MCF 10A (cell line): ENCODE measurements at regions not wholly inside any gene's neighbourhood (a gene's known extent, or its start where the extent isn't known, plus 50 kb on each side); places are given as distances from the start of the nearest gene placed in this dataset.

Source experiments
- BruUV-seq: library from RNA; stranded (reverse); fragments of 400-500 nt; replicated peaks from 2 replicates; lab custom pipeline; 2021; lab: Mats Ljungman, UMichigan
- CTCF ChIA-PET: fragments of 300-600 bp; sonication (Branson Sonifier 250); formaldehyde crosslinking; extraction: SDS; loops from one replicate; lab custom pipeline; 2021; ENCODE audit warnings: antibody characterized with exemption, inconsistent platforms; lab: Yijun Ruan, JAX
- POLR2A ChIA-PET: fragments of 300-600, 350-650 bp; sonication (Branson Sonifier 250); formaldehyde crosslinking; extraction: SDS; loops from one replicate; lab custom pipeline; 2020; ENCODE audit warnings: antibody characterized with exemption, inconsistent platforms; lab: Yijun Ruan, JAX
- DNase-seq: peaks from one replicate; pipeline ENCODE4 v3.0.0-alpha.2; 2018; ENCODE audit not compliant: unreplicated experiment
- H3K27ac Mint-ChIP-seq: one replicate; pipeline ENCODE4 v1.8.0; 2022; ENCODE audit warnings: mild to moderate bottlenecking, low read depth, mixed read lengths; ENCODE audit not compliant: unreplicated experiment
- H3K27me3 Mint-ChIP-seq: one replicate; pipeline ENCODE4 v1.8.0; 2022; ENCODE audit warnings: mixed read lengths; ENCODE audit not compliant: insufficient read depth, unreplicated experiment
- H3K36me3 Mint-ChIP-seq: one replicate; pipeline ENCODE4 v1.8.0; 2022; ENCODE audit warnings: mild to moderate bottlenecking, moderate library complexity, mixed read lengths; ENCODE audit not compliant: insufficient read depth, unreplicated experiment
- H3K4me1 Mint-ChIP-seq: one replicate; pipeline ENCODE4 v1.8.0; 2022; ENCODE audit warnings: mixed read lengths; ENCODE audit not compliant: insufficient read depth, unreplicated experiment
- H3K4me3 Mint-ChIP-seq: one replicate; pipeline ENCODE4 v1.8.0; 2022; ENCODE audit warnings: mild to moderate bottlenecking, moderate library complexity, mixed read lengths; ENCODE audit not compliant: unreplicated experiment
- H3K9me3 Mint-ChIP-seq: one replicate; pipeline ENCODE4 v1.8.0; 2022; ENCODE audit warnings: mixed read lengths; ENCODE audit not compliant: unreplicated experiment
- intact Hi-C: fragments of 100-400 bp; cut with micrococcal nuclease; formaldehyde crosslinking; loops from 2 replicates; pipeline ENCODE4 v1.14.1; 2022
- TF ChIP-seq, protein P1 (sequence below): fragments of 200-600 bp; IDR thresholded peaks from one replicate; pipeline ENCODE4 v1.8.0; 2022; ENCODE audit warnings: antibody characterized with exemption, mild to moderate bottlenecking; ENCODE audit not compliant: unreplicated experiment

DNA sequence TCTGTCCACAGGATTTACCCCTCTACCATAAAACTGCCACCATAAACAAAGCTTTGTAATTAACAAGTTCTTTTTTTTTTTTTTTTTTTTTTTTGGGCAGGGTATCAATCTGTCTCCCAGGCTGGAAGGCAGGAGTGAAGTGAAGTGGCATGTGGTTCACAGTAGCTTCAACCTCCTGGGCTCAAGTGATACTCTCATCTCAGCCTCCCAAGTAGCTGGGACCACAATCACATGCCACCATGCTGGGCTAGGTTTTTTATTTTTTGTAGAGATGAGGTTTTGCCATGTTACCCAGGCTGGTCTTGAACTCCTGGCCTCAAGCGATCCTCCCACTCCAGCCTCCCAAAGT, 61.1 kb upstream of the NUDT4 start:
- intact Hi-C loops, result no loop called here
- POLR2A ChIA-PET, result no interaction called here

DNA sequence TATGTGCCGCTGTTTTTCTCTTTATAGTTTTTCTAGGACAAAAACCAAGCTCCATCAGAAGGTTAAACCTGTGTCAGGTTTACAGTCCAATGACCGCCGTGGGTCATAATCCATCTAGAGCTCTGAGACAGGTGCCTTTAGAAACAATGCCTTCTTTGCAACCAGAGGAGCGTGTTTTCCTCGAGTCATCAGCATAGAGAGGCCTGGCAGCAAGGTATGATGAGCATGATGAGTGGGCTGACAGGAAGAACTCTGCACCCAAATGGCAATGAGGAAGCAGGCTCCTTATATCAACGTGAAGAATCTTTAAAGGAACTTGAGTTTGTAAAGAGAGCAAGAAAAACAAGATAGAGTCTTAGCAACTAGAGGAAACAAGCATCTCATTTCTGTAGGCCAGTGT, 60.5 kb upstream of the NUDT4 start:
- ChIA-PET POLR2A (interaction anchor here (1.1 kb wide), 1 partner anchor 11 kb away, joined by 3 read pairs; no protein-coding TSS in a partner anchor), CTCF (interaction anchor here (1.1 kb wide), 1 partner anchor 19 kb away, joined by 3 read pairs; no protein-coding TSS in a partner anchor)
- Mint-ChIP-seq H3K36me3 (peaks cover 6% of the 10 kb centered on the region), H3K9me3 (no peaks in the 10 kb centered on the region), H3K27me3 (no peaks in the 10 kb centered on the region), H3K4me1 (no peaks in the 10 kb centered on the region), H3K4me3 (no peak overlapping the region), H3K27ac (no peak overlapping the region)
- BruUV-seq, result no TSS peak
- TF ChIP-seq, protein P1, sequence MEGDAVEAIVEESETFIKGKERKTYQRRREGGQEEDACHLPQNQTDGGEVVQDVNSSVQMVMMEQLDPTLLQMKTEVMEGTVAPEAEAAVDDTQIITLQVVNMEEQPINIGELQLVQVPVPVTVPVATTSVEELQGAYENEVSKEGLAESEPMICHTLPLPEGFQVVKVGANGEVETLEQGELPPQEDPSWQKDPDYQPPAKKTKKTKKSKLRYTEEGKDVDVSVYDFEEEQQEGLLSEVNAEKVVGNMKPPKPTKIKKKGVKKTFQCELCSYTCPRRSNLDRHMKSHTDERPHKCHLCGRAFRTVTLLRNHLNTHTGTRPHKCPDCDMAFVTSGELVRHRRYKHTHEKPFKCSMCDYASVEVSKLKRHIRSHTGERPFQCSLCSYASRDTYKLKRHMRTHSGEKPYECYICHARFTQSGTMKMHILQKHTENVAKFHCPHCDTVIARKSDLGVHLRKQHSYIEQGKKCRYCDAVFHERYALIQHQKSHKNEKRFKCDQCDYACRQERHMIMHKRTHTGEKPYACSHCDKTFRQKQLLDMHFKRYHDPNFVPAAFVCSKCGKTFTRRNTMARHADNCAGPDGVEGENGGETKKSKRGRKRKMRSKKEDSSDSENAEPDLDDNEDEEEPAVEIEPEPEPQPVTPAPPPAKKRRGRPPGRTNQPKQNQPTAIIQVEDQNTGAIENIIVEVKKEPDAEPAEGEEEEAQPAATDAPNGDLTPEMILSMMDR, result no peak
- no peak for DNase-seq
- intact Hi-C loops, result no loop called here

More for the DNA sequence above, 61.1 kb upstream of the NUDT4 start:
- Mint-ChIP-seq H3K27ac (no peak overlapping the region), H3K9me3 (no peaks in the 10 kb centered on the region), H3K27me3 (no peaks in the 10 kb centered on the region), H3K4me3 (no peak overlapping the region), H3K4me1 (no peaks in the 10 kb centered on the region), H3K36me3 (peaks cover 6% of the 10 kb centered on the region)
- no TSS peak for BruUV-seq
- DNase-seq, result no peak
- CTCF ChIA-PET, result interaction anchor here (0.6 to 1.0 kb wide), 2 partner anchors 9 to 24 kb away, joined by 3 read pairs; no protein-coding TSS in a partner anchor
- TF ChIP-seq, protein P1, result no peak

DNA sequence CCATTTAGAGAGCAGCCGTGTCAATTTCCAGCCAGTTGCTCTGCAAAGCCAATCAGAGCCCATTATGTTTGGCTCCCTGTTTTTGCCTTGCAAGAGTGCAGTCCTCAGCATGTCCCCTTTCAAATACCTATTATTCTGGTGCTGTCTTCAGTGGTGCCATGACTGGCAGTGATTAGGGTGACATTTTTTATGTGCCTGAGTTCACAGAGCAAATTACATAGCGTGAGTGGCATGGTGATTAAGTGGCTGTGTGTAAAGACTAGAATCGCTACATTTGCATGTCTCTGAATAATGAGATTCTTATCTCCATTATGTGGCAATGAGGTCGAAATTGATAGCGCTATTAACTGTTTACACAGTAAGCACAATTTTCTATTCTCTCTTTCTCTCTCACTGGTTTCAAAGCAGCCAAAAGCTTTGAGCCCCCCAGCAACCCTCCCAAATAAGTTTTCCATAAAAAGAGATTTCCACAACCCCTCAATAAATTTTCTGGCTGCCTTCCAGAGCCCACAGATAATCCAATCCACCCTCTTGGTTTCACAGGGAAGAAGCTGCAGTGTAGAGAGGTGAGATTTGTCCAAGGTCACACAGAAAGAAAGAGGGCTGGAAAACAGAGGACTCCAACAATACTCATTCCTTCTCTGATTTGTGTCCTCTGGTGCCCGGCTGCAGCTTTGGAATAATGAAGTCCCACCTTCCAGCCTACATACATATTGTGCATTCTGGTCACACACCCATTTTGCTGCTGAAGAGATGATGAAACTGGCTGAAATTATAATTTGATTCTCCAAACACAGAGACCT, 58.8 kb upstream of the NUDT4 start:
- CTCF ChIA-PET, result interaction anchor here (0.6 to 0.7 kb wide), 2 partner anchors 26 to 113 kb away, joined by 3 read pairs; no protein-coding TSS in a partner anchor
- H3K4me3 Mint-ChIP-seq, result no peak overlapping the region
- no peaks in the 10 kb centered on the region for H3K9me3 Mint-ChIP-seq
- no TSS peak for BruUV-seq
- intact Hi-C loops, result no loop called here
- H3K27ac Mint-ChIP-seq, result peak overlapping the region; percentile 8
- H3K36me3 Mint-ChIP-seq, result peaks cover 6% of the 10 kb centered on the region
- peaks cover 11% of the 10 kb centered on the region for H3K4me1 Mint-ChIP-seq
- TF ChIP-seq, protein P1, result no peak
- no peaks in the 10 kb centered on the region for H3K27me3 Mint-ChIP-seq
- no peak for DNase-seq
- POLR2A ChIA-PET, result no interaction called here

DNA sequence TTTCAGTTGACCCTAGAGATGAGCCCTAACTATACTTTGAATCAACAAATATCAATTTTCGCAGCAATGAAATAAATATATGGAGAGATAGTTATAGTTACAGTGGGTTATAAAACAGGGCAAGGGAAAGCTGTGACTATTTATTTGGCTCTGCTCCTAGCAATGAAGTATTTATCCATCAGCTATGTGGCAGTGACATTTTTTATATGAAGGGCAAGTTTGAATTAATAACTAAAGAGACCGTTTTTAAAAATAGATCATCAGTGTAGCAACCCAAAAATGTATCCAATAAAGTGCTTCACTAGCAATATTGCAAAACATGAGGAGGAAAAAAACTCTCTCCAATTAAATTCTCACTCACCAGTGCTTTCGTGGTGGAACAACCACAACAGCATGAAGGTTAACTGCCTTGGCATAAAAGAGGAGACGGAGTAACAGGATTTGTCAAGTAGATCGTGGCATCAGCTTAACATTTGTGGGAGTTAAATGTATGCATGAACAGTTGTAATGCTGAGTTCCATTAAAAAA, 58.1 kb upstream of the NUDT4 start:
- Mint-ChIP-seq H3K4me3 (no peak overlapping the region), H3K27me3 (no peaks in the 10 kb centered on the region), H3K9me3 (no peaks in the 10 kb centered on the region), H3K36me3 (peaks cover 6% of the 10 kb centered on the region), H3K4me1 (peaks cover 11% of the 10 kb centered on the region), H3K27ac (peak overlapping the region; percentile 8)
- ChIA-PET POLR2A (no interaction called here), CTCF (interaction anchor here (0.6 to 0.7 kb wide), 2 partner anchors 25 to 114 kb away, joined by 3 read pairs; no protein-coding TSS in a partner anchor)
- no TSS peak for BruUV-seq
- TF ChIP-seq, protein P1, result no peak
- intact Hi-C loops, result no loop called here
- DNase-seq, result no peak
